Neural cell (in vitro differentiated cells): ENCODE measurements at regions not wholly inside any gene's neighbourhood (a gene's known extent, or its start where the extent isn't known, plus 50 kb on each side); places are given as distances from the start of the nearest gene placed in this dataset.

Source experiments
- H2AFZ ChIP-seq: fragments of 200-600, 300-800 bp; sonication (generic), shearing (Covaris generic); 2 replicates; pipeline ENCODE4 v1.6.0; 2014; ENCODE audit warnings: low read depth, mild to moderate bottlenecking, antibody characterized with exemption, low read length, moderate library complexity
- H3F3A ChIP-seq: fragments of 200-600 bp; shearing (Covaris generic); 2 replicates; pipeline ENCODE4 v1.6.1; 2016; ENCODE audit warnings: mild to moderate bottlenecking, moderate library complexity, mixed read lengths, antibody characterized with exemption, low read length; ENCODE audit not compliant: insufficient read depth, poor library complexity, severe bottlenecking
- H3K27ac ChIP-seq: fragments of 200-600, 300-800 bp; sonication (generic), shearing (Covaris generic); 2 replicates; pipeline ENCODE4 v1.5.1; 2014; ENCODE audit warnings: mild to moderate bottlenecking, low read length, moderate library complexity
- H3K27me3 ChIP-seq: fragments of 300-800, 200-600 bp; sonication (generic), shearing (Covaris generic); 2 replicates; pipeline ENCODE4 v1.6.0; 2014; ENCODE audit warnings: mild to moderate bottlenecking, low read depth, low read length, moderate library complexity; ENCODE audit not compliant: insufficient read depth
- H3K36me3 ChIP-seq: fragments of 300-800, 200-600 bp; sonication (generic), shearing (Covaris generic); 2 replicates; pipeline ENCODE4 v1.5.1; 2014; ENCODE audit warnings: mild to moderate bottlenecking, antibody characterized with exemption, low read length, moderate library complexity; ENCODE audit not compliant: insufficient read depth
- H3K4me2 ChIP-seq: fragments of 300-800, 200-600 bp; sonication (generic), shearing (Covaris generic); 2 replicates; pipeline ENCODE4 v1.6.0; 2014; ENCODE audit warnings: mild to moderate bottlenecking, low read length
- H3K4me3 ChIP-seq: fragments of 300-800, 200-600 bp; sonication (generic), shearing (Covaris generic); 2 replicates; pipeline ENCODE4 v1.5.1; 2014; ENCODE audit warnings: mild to moderate bottlenecking, low read length, moderate library complexity
- H3K79me2 ChIP-seq: fragments of 200-600 bp; shearing (Covaris generic); replicated peaks from 2 replicates; pipeline ENCODE4 v1.6.0; 2014; ENCODE audit warnings: mild to moderate bottlenecking, low read length, moderate library complexity; ENCODE audit not compliant: insufficient read depth
- H3K9ac ChIP-seq: fragments of 300-800, 200-600 bp; sonication (generic), shearing (Covaris generic); 2 replicates; pipeline ENCODE4 v1.6.1; 2016; ENCODE audit warnings: mild to moderate bottlenecking, low read length, mixed read lengths
- H3K9me2 ChIP-seq: fragments of 200-600 bp; shearing (Covaris generic); 2 replicates; pipeline ENCODE4 v1.6.1; 2016; ENCODE audit warnings: mild to moderate bottlenecking, low read length, mixed read lengths; ENCODE audit not compliant: insufficient read depth
- H3K9me3 ChIP-seq: fragments of 200-600, 300-800 bp; sonication (generic), shearing (Covaris generic); 2 replicates; pipeline ENCODE4 v1.6.1; 2016; ENCODE audit warnings: mild to moderate bottlenecking, mixed run types, low read length, moderate library complexity, mixed read lengths
- H4K20me1 ChIP-seq: fragments of 200-600 bp; shearing (Covaris generic); 2 replicates; pipeline ENCODE4 v1.6.1; 2016; ENCODE audit warnings: mild to moderate bottlenecking, mixed run types; ENCODE audit not compliant: insufficient read depth
- CTCF ChIP-seq: fragments of 450-650 bp; IDR thresholded peaks from 2 replicates; pipeline ENCODE4 v1.5.1; 2014; ENCODE audit warnings: antibody characterized with exemption, mild to moderate bottlenecking, moderate library complexity; ENCODE audit not compliant: poor library complexity, severe bottlenecking
- EP300 ChIP-seq: fragments of 450-650 bp; conservative IDR thresholded peaks from 2 replicates; pipeline ENCODE4 v1.6.1; 2014; ENCODE audit warnings: antibody characterized with exemption, mild to moderate bottlenecking, moderate library complexity; ENCODE audit not compliant: poor library complexity, severe bottlenecking
- EZH2 ChIP-seq: fragments of 200-600, 300-800 bp; shearing (Covaris generic), sonication (generic); IDR thresholded peaks from 2 replicates; pipeline ENCODE4 v1.6.1; 2014; ENCODE audit warnings: antibody characterized with exemption, low read length, borderline replicate concordance, mild to moderate bottlenecking; ENCODE audit not compliant: insufficient read depth, poor library complexity, severe bottlenecking
- MXI1 ChIP-seq: fragments of 450-650 bp; conservative IDR thresholded peaks from 2 replicates; pipeline ENCODE4 v1.6.1; 2014; ENCODE audit warnings: antibody characterized with exemption, mild to moderate bottlenecking; ENCODE audit not compliant: poor library complexity, severe bottlenecking
- POLR2AphosphoS5 ChIP-seq: IDR thresholded peaks from 2 replicates; pipeline ENCODE4 v1.6.1; 2012
- RAD21 ChIP-seq: fragments of 450-650 bp; conservative IDR thresholded peaks from 2 replicates; pipeline ENCODE4 v1.6.1; 2014; ENCODE audit warnings: antibody characterized with exemption, mild to moderate bottlenecking, moderate library complexity
- REST ChIP-seq: IDR thresholded peaks from 2 replicates; pipeline ENCODE4 v1.6.1; 2012; ENCODE audit warnings: borderline replicate concordance
- SMC3 ChIP-seq: fragments of 450-650 bp; conservative IDR thresholded peaks from 2 replicates; pipeline ENCODE4 v1.6.1; 2014; ENCODE audit warnings: antibody characterized with exemption, mild to moderate bottlenecking, moderate library complexity; ENCODE audit not compliant: poor library complexity
- TAF1 ChIP-seq: IDR thresholded peaks from 2 replicates; pipeline ENCODE4 v1.6.1; 2012; ENCODE audit warnings: low read depth

GRCh38 chr16:65948361-65948760 is 418.1 kb upstream of the CDH5 start:
- Histone ChIP-seq H3K4me2 (no peak overlapping the region), H3K9me2 (no peaks in the 10 kb centered on the region), H2AFZ (no peak overlapping the region), H3K4me3 (no peak overlapping the region), H3K79me2 (no peaks in the 10 kb centered on the region), H3K9ac (no peak overlapping the region), H3K36me3 (no peaks in the 10 kb centered on the region), H3F3A (no peaks in the 10 kb centered on the region), H3K27ac (no peak overlapping the region), H3K9me3 (no peaks in the 10 kb centered on the region), H4K20me1 (no peaks in the 10 kb centered on the region), H3K27me3 (no peaks in the 10 kb centered on the region)
- no peak for TF ChIP-seq CTCF
- no peak for TF ChIP-seq EZH2
- TF ChIP-seq SMC3, result no peak
- TF ChIP-seq RAD21, result no peak
- no peak for TF ChIP-seq POLR2AphosphoS5
- TF ChIP-seq EP300, result no peak
- no peak for TF ChIP-seq TAF1
- no peak for TF ChIP-seq MXI1
- no peak for TF ChIP-seq REST

- Histone ChIP-seq H2AFZ (no peak overlapping the region), H3K9me2 (no peaks in the 10 kb centered on the region), H3K27me3 (no peaks in the 10 kb centered on the region), H3K79me2 (no peaks in the 10 kb centered on the region), H3K36me3 (no peaks in the 10 kb centered on the region), H3K9ac (no peak overlapping the region), H3K9me3 (no peaks in the 10 kb centered on the region), H4K20me1 (no peaks in the 10 kb centered on the region), H3K4me2 (no peak overlapping the region), H3K4me3 (no peak overlapping the region), H3F3A (no peaks in the 10 kb centered on the region), H3K27ac (no peak overlapping the region)
- no peak for TF ChIP-seq CTCF
- TF ChIP-seq SMC3, result no peak
- no peak for TF ChIP-seq EZH2
- TF ChIP-seq TAF1, result no peak
- TF ChIP-seq REST, result no peak
- TF ChIP-seq RAD21, result no peak
- TF ChIP-seq EP300, result no peak
- no peak for TF ChIP-seq MXI1
- no peak for TF ChIP-seq POLR2AphosphoS5
Observed at GRCh38 chr16:65947951-65948350, 418.5 kb upstream of the CDH5 start.
